Duodenal mucosa (tissue), 2 donors: ENCODE measurements at regions not wholly inside any gene's neighbourhood (a gene's known extent, or its start where the extent isn't known, plus 50 kb on each side); places are given as distances from the start of the nearest gene placed in this dataset.

Experiments
- H3K27ac ChIP-seq: one replicate; pipeline ENCODE4 v1.7.0; 2013; ENCODE audit warnings: low read depth, low read length
- H3K27me3 ChIP-seq, 2 donors: one replicate each; pipeline ENCODE4 v1.7.0; 2013; ENCODE audit warnings: low read length in 2 of 2, control low read depth in 1 of 2; ENCODE audit not compliant: insufficient read depth in 2 of 2, control insufficient read depth in 1 of 2
- H3K36me3 ChIP-seq, 2 donors: one replicate each; pipeline ENCODE4 v1.7.0; 2013; ENCODE audit warnings: low read length in 2 of 2, control low read depth in 1 of 2; ENCODE audit not compliant: insufficient read depth in 2 of 2, control insufficient read depth in 1 of 2
- H3K4me1 ChIP-seq, 2 donors: one replicate each; pipeline ENCODE4 v1.7.0; 2013; ENCODE audit warnings: low read length in 2 of 2, control low read depth in 1 of 2; ENCODE audit not compliant: insufficient read depth in 2 of 2, control insufficient read depth in 1 of 2
- H3K4me3 ChIP-seq, 2 donors: one replicate each; pipeline ENCODE4 v1.7.0; 2013; ENCODE audit warnings: low read length in 2 of 2, low read depth in 1 of 2
- H3K9ac ChIP-seq, 2 donors: one replicate each; pipeline ENCODE4 v1.7.0; 2013; ENCODE audit warnings: low read length in 2 of 2, low read depth in 1 of 2
- H3K9me3 ChIP-seq, 2 donors: one replicate each; pipeline ENCODE4 v1.7.0; 2013; ENCODE audit warnings: low read length in 2 of 2, control low read depth in 1 of 2; ENCODE audit not compliant: control insufficient read depth in 1 of 2

GRCh38 chr13:63396746-63397145 is 1981.1 kb upstream of the PCDH20 start:
- Histone ChIP-seq H3K4me1 (no peaks in the 10 kb centered on the region), H3K9ac (no peak overlapping the region), H3K36me3 (no peaks in the 10 kb centered on the region), H3K4me3 (no peak overlapping the region), H3K9me3 (peaks cover 0 to 6% of the 10 kb centered on the region in 2 donors), H3K27ac (no peak overlapping the region), H3K27me3 (no peaks in the 10 kb centered on the region)

- H3K4me3 ChIP-seq = no peak overlapping the region
- peaks cover 0 to 6% of the 10 kb centered on the region in 2 donors for H3K9me3 ChIP-seq
- H3K9ac ChIP-seq = no peak overlapping the region
- H3K36me3 ChIP-seq = no peaks in the 10 kb centered on the region
- H3K27ac ChIP-seq = no peak overlapping the region
- H3K27me3 ChIP-seq = no peaks in the 10 kb centered on the region
- H3K4me1 ChIP-seq = no peaks in the 10 kb centered on the region
Measured at GRCh38 chr13:63393112-63393511, 1977.5 kb upstream of the PCDH20 start.

- Histone ChIP-seq H3K4me1 (no peaks in the 10 kb centered on the region), H3K27ac (no peak overlapping the region), H3K36me3 (no peaks in the 10 kb centered on the region), H3K9me3 (peaks cover 0 to 2% of the 10 kb centered on the region in 2 donors), H3K27me3 (no peaks in the 10 kb centered on the region), H3K4me3 (no peak overlapping the region), H3K9ac (no peak overlapping the region)
Measured at GRCh38 chr13:63389756-63390155, 1974.1 kb upstream of the PCDH20 start.

DNA sequence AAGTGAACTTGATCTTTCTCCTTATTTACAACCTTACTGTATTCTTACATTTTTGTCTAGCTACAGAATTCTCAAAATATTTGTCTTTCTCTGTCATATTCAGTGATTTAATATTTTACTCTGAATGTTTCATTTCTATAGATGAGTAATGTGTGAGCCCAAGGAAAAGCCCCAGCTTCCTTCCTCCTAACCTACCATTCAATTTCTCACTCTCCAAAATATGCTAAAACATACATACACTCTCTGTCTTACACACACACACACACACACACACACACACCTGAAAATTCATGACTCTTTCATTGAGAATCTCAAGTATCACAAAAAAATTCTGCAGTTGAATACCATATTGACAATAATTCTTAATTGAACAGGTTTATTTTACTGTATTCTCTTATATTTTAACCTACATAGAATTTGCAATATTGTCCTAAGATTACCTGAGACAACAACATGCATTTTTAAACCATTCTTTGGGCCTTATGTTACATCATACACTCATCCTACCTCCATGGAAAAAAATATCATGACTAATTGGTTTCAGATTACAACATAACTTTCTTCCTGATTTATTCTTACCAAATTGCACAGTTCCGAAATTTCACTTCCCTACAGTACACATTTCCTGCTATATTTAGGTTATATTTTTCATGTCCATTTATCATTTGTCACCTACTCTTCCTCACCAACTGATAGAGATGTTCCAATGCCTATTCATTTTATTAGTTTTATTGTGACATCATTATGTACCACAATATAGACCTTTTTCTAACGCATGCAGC is 1965.6 kb upstream of the PCDH20 start:
- Histone ChIP-seq H3K9me3 (peaks cover 2 to 9% of the 10 kb centered on the region in 2 donors), H3K4me3 (no peak overlapping the region), H3K9ac (no peak overlapping the region), H3K4me1 (no peaks in the 10 kb centered on the region), H3K27ac (no peak overlapping the region), H3K36me3 (no peaks in the 10 kb centered on the region), H3K27me3 (no peaks in the 10 kb centered on the region)

DNA sequence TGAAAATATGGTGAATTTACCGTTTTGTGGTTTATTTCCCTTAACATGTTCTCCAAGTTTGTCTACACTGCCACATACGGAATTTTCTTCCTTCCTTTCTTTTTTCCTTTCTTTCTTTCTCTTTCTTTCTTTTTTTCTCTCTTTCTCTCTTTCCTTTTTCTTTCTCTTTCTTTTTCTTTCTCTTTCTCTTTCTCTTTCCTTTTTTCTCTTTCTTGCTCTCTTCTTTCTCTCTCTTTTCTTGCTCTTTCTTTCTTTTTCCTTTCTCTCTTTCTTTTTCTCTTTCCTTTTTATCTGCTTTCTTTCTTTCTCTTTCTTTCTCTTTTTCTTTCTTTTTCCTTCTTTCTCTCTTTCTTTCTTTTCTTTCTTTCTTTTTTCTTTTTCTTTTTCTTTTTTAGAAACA is 1962.3 kb upstream of the PCDH20 start:
- Histone ChIP-seq H3K4me3 (no peak overlapping the region), H3K36me3 (no peaks in the 10 kb centered on the region), H3K9ac (no peak overlapping the region), H3K9me3 (peaks cover 3 to 9% of the 10 kb centered on the region in 2 donors), H3K4me1 (no peaks in the 10 kb centered on the region), H3K27ac (no peak overlapping the region), H3K27me3 (no peaks in the 10 kb centered on the region)

GRCh38 chr13:63370101-63370500 is 1954.5 kb upstream of the PCDH20 start:
- Histone ChIP-seq H3K27me3 (no peaks in the 10 kb centered on the region), H3K4me1 (no peaks in the 10 kb centered on the region), H3K36me3 (no peaks in the 10 kb centered on the region), H3K4me3 (no peak overlapping the region), H3K9ac (no peak overlapping the region), H3K9me3 (peaks cover 6 to 15% of the 10 kb centered on the region in 2 donors), H3K27ac (no peak overlapping the region)

DNA sequence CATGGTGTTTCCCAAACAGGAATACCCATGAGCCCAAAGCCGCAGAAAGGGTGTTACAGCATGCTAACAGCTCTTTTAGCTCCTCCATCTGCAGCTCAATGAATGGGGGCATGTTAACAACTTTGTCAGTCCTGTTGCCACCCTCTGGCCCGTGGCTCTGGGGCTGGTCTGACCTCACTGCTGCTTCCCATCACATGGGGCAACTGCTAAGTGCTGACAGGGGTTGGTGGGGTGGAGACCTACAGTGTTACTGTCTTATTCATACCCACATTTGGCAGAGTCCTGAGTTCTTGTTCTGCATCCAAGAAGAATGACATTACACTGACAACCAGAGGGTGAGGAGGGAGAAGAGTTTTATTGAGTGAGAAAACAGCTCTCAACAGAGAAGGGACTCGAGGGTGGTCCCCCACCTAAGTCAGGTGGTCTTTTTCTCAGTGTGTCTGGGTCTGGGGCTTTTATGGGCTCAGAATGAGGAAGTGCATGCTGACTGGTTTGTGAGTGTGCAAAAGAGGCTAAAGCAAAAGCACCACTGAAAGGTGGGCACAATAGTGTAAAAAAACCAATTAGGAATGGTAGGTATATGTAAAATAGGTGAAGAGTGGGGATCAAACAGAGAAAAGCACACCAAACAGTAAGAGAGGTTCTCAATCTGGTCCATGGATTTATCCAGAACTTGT is 1952.0 kb upstream of the PCDH20 start:
- H3K27me3 ChIP-seq = no peaks in the 10 kb centered on the region
- H3K27ac ChIP-seq = no peak overlapping the region
- H3K36me3 ChIP-seq = no peaks in the 10 kb centered on the region
- H3K9ac ChIP-seq = no peak overlapping the region
- H3K9me3 ChIP-seq = peaks cover 6 to 12% of the 10 kb centered on the region in 2 donors
- H3K4me3 ChIP-seq = no peak overlapping the region
- H3K4me1 ChIP-seq = no peaks in the 10 kb centered on the region

GRCh38 chr13:63364159-63364558 is 1948.5 kb upstream of the PCDH20 start:
- no peaks in the 10 kb centered on the region for H3K27me3 ChIP-seq
- H3K9ac ChIP-seq = no peak overlapping the region
- no peaks in the 10 kb centered on the region for H3K4me1 ChIP-seq
- no peak overlapping the region for H3K27ac ChIP-seq
- no peaks in the 10 kb centered on the region for H3K36me3 ChIP-seq
- H3K9me3 ChIP-seq = peaks cover 6 to 10% of the 10 kb centered on the region in 2 donors
- H3K4me3 ChIP-seq = no peak overlapping the region

DNA sequence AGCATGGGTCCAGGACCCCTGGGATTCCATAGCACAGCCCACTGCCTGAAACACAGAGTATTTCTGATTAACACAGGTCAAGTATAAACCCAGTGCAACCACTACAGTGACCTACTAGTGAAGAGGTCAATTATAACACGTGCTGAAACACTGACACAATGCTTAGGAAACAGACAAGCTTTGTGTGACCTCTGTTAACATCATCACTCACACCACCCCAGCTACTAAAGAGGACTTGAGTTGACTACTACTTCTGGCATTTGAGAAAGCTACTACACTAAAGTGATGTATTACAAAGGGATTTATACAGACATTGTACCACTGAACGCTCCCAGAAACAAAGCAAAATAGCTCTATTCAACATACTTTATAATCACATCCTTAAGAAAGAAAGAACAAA is 1935.9 kb upstream of the PCDH20 start:
- H3K36me3 ChIP-seq = no peaks in the 10 kb centered on the region
- H3K27ac ChIP-seq = no peak overlapping the region
- no peaks in the 10 kb centered on the region for H3K27me3 ChIP-seq

DNA sequence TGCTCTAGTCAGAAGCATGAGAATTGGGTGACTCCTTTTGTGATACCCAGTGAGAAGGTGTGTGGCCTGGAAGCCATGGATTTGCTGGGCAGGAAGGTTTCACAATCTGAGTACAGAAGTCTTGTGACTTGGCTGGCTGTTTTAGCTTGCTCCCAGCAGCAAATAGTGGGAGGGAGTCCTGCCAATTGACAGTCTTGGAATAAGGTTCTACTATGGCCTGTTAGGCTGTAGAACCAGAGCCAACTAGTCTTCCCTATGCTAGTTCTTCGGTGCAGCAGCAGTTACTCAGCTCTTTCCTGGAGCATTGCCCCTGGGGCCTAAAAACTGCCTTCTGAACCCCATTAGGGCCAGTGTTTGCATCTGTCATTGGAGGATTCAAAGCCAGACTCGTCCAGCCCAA is 1935.4 kb upstream of the PCDH20 start:
- Histone ChIP-seq H3K27me3 (no peaks in the 10 kb centered on the region), H3K4me1 (no peaks in the 10 kb centered on the region), H3K36me3 (no peaks in the 10 kb centered on the region), H3K4me3 (no peak overlapping the region), H3K9ac (no peak overlapping the region), H3K27ac (no peak overlapping the region), H3K9me3 (peaks cover 12 to 15% of the 10 kb centered on the region in 2 donors)

More for the DNA sequence above, 1935.9 kb upstream of the PCDH20 start:
- Histone ChIP-seq H3K4me3 (no peak overlapping the region), H3K9ac (no peak overlapping the region), H3K4me1 (no peaks in the 10 kb centered on the region), H3K9me3 (peaks cover 12 to 15% of the 10 kb centered on the region in 2 donors)
